HG03025 (cell line): ENCODE measurements at regions not wholly inside any gene's neighbourhood (a gene's known extent, or its start where the extent isn't known, plus 50 kb on each side); places are given as distances from the start of the nearest gene placed in this dataset.

Experiments
- ATAC-seq: cut with Tn5 transposase; IDR thresholded peaks from one replicate; pipeline ENCODE4 v1.9.1; 2021; ENCODE audit warnings: mild to moderate bottlenecking, moderate library complexity; ENCODE audit not compliant: unreplicated experiment, low FRiP score

GRCh38 chr14:30291216-30291615 is 267.7 kb upstream of the G2E3 start:
- ATAC-seq: no peak

GRCh38 chr14:30292541-30292940 is 266.4 kb upstream of the G2E3 start:
- no peak for ATAC-seq

GRCh38 chr14:30295980-30296379 is 263.0 kb upstream of the G2E3 start:
- no peak for ATAC-seq

GRCh38 chr14:30296931-30297405 is 262.0 kb upstream of the G2E3 start:
- ATAC-seq: no peak

- no peak for ATAC-seq
Observed at GRCh38 chr14:30297876-30298795, 260.8 kb upstream of the G2E3 start.

- ATAC-seq: no peak
Observed at GRCh38 chr14:30299915-30300314, 259.0 kb upstream of the G2E3 start.

- ATAC-seq: no peak
Observed at GRCh38 chr14:30303350-30303749, 255.6 kb upstream of the G2E3 start.

GRCh38 chr14:30305346-30305745 is 253.6 kb upstream of the G2E3 start:
- no peak for ATAC-seq

GRCh38 chr14:30309405-30309804 is 249.6 kb upstream of the G2E3 start:
- ATAC-seq: no peak

GRCh38 chr14:30312214-30312613 is 246.7 kb upstream of the G2E3 start:
- ATAC-seq: no peak

- ATAC-seq: no peak
Observed at GRCh38 chr14:30317729-30318128, 241.2 kb upstream of the G2E3 start.

GRCh38 chr14:30322819-30323218 is 236.1 kb upstream of the G2E3 start:
- ATAC-seq: no peak

GRCh38 chr14:30330033-30330432 is 228.9 kb upstream of the G2E3 start:
- no peak for ATAC-seq

GRCh38 chr14:30330445-30330844 is 228.5 kb upstream of the G2E3 start:
- no peak for ATAC-seq

GRCh38 chr14:30331030-30331429 is 227.9 kb upstream of the G2E3 start:
- ATAC-seq: no peak

GRCh38 chr14:30332374-30332773 is 226.6 kb upstream of the G2E3 start:
- no peak for ATAC-seq

- ATAC-seq: no peak
Observed at GRCh38 chr14:30333934-30334333, 225.0 kb upstream of the G2E3 start.

- no peak for ATAC-seq
Observed at GRCh38 chr14:30337456-30337855, 221.5 kb upstream of the G2E3 start.

- no peak for ATAC-seq
Observed at GRCh38 chr14:30339311-30339901, 219.6 kb upstream of the G2E3 start.

- ATAC-seq: no peak
Observed at GRCh38 chr14:30340495-30340894, 218.5 kb upstream of the G2E3 start.

- ATAC-seq: no peak
Observed at GRCh38 chr14:30345511-30345910, 213.4 kb upstream of the G2E3 start.

GRCh38 chr14:30348445-30348844 is 210.5 kb upstream of the G2E3 start:
- ATAC-seq: no peak
